D721Med (cell line): ENCODE measurements at regions not wholly inside any gene's neighbourhood (a gene's known extent, or its start where the extent isn't known, plus 50 kb on each side); places are given as distances from the start of the nearest gene placed in this dataset.
A peak's percentile ranks its signal among the peaks of the same experiment; 100 is the strongest.

ENCODE experiments used
- DNase-seq: peaks from one replicate; pipeline ENCODE4 v3.0.0; 2011; ENCODE audit warnings: low spot score; ENCODE audit not compliant: insufficient read length
- FAIRE-seq: peaks from 2 replicates; lab custom pipeline; 2011; peaks lifted over from hg19 to GRCh38; lab: Jason Lieb, UNC
- TF ChIP-seq, protein P1 (sequence below): IDR thresholded peaks from 2 replicates; pipeline ENCODE4 v1.5.1; 2012; ENCODE audit warnings: mild to moderate bottlenecking, control low read depth; ENCODE audit not compliant: insufficient read depth; ENCODE audit errors: missing control alignments

DNA sequence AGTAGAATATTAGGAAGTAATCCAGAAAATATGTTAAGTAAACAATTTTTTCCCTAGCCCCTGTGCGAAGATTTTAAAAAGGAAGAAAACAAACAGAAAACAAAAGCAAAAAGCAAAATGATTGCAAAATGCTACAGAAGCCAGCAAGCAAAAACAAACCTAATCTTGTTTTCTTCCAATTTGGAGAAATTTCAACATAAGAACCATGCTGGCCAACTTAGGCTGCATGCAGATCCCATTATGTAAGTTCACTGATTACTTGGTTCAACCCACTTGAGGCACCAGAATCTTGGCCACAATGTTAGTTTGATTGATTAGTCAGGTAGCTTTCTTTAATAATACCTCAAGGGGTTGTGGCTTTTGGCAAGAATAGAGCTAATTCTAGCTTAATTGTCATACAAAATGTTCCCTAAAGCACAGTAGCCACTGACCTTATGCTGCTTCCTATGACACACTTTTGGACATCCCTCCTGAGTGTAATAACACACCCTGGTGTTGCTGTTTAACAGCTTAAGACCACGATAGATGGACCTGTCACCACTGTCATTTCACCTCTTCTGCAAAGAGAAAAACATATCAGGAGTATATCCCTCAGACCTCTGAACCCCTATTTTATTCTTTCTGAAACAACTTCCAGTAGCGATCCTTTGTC lies 2342.1 kb downstream of the PCDH7 start:
- TF ChIP-seq, protein P1, sequence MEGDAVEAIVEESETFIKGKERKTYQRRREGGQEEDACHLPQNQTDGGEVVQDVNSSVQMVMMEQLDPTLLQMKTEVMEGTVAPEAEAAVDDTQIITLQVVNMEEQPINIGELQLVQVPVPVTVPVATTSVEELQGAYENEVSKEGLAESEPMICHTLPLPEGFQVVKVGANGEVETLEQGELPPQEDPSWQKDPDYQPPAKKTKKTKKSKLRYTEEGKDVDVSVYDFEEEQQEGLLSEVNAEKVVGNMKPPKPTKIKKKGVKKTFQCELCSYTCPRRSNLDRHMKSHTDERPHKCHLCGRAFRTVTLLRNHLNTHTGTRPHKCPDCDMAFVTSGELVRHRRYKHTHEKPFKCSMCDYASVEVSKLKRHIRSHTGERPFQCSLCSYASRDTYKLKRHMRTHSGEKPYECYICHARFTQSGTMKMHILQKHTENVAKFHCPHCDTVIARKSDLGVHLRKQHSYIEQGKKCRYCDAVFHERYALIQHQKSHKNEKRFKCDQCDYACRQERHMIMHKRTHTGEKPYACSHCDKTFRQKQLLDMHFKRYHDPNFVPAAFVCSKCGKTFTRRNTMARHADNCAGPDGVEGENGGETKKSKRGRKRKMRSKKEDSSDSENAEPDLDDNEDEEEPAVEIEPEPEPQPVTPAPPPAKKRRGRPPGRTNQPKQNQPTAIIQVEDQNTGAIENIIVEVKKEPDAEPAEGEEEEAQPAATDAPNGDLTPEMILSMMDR: no peak
- FAIRE-seq (no peak), DNase-seq (no peak)

DNA sequence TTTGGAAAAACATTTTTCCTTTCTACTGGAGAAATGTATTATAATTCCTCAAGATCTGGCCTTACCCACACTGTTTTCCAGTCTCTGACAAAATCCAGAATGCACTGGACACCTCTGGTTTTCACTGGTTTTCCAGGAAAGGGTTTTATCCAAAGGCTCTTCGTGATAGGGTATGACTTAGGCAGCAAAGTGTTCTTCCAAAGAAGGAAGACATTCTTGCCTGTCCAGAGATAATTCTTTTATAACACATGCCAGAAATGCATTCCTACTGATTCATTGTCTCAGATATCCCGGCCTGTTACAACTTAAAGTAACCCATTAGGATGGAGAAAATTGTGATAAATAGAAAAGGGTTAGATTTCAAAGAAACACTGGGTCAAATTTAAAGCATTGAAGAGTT lies 2343.1 kb downstream of the PCDH7 start:
- TF ChIP-seq, protein P1: no peak
- DNase-seq (no peak), FAIRE-seq (no peak)

DNA sequence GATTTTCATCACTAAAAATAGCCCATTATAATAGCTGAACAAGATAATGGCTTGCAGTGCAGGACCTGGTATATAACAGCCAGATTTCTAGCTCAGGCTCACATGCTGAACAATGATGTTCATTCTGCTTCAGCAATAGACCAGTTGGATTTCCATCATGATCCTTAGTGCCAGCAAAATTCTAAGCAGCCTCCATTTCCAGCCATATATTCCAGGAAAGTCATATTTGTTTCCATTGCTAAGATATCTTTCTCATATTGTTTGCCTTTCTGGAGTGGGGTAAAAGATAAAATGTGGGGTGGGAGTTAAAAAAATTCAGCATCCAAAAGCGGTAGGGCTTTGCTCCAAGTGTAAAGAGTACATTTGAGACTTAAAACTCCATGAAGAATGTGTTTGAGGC lies 2344.1 kb downstream of the PCDH7 start:
- DNase-seq (no peak), FAIRE-seq (no peak)
- TF ChIP-seq, protein P1: no peak

DNA sequence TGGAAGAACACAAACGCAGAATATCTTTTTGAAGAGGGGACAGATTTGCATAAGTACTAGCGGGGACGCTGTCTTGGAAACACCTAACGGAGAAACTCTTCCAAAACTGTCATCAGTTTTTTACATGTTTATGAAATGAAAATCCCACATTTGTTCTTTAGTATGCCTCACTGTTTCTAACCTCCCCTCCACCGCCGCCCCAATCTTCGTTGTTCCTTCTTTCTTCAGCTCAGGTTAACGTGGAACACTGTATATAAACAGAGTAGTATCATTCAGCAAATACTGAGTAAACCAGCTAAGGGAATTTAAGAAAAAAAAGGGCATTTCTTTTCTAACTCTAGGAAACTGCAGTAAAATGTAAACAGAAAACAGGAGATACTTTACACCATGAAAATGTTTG lies 2345.6 kb downstream of the PCDH7 start:
- TF ChIP-seq, protein P1: no peak
- DNase-seq: no peak
- no peak for FAIRE-seq

DNA sequence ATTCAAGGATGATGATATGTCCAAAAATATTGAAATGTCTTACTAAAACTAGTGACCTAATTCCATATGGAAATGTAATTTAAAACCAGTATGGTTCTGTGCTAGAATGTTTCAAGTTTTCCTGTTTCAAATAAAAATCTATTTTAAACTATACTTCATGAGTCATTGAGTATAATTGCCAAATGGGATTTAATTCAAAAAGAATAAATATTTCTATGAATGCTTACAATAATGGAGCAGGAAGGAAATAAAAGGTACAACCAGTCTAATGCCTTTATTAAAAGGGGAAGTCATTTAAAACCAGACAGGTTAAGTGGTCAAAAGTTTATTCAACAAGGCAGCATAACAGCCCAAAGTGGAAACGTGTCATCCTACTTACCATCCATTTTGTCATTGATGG lies 2347.1 kb downstream of the PCDH7 start:
- FAIRE-seq (peak; percentile 84), DNase-seq (no peak)
- TF ChIP-seq, protein P1: no peak

DNA sequence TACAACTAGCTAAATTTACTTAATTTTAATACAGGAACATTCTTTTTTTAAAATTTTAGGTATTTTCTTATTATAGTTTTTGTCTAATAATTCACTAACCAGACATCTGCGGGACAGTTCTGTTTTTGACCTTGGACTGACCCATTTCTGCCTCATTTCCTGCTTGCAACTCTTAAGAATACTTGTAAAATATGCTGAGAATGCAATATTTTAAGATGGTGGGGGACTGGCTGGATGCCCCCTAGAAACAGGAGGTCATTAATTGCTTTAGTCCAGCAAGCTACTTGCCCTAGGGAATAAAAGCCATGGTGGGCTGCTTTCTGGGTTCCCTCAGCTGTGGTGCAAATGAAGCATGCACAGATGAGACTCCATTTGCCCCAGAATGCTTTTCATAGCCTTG lies 2348.4 kb downstream of the PCDH7 start:
- FAIRE-seq: no peak
- TF ChIP-seq, protein P1: no peak
- DNase-seq: no peak

DNA sequence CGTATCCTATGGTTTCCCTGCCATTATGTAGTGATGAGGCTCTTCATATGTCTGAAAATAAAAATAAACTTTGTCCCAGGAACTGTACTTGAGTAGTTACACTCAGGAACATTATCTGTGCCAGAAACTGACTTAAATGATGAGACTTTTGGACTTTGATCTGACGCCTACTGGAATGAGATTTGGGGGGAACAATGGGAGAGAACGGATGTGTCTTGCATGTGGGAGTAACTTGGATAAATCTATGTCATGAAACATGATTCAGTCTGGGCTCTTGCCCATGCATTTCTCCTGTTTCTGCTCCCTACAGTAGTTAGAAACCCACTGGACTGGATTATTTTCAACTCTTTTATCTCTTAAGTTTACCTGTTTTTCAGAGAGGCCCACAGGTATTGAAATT lies 2351.4 kb downstream of the PCDH7 start:
- FAIRE-seq: no peak
- DNase-seq: no peak
- TF ChIP-seq, protein P1: no peak
